ENCODE measurements at regions not wholly inside any gene's neighbourhood (a gene's known extent, or its start where the extent isn't known, plus 50 kb on each side); places are given as distances from the start of the nearest gene placed in this dataset.

DNA sequence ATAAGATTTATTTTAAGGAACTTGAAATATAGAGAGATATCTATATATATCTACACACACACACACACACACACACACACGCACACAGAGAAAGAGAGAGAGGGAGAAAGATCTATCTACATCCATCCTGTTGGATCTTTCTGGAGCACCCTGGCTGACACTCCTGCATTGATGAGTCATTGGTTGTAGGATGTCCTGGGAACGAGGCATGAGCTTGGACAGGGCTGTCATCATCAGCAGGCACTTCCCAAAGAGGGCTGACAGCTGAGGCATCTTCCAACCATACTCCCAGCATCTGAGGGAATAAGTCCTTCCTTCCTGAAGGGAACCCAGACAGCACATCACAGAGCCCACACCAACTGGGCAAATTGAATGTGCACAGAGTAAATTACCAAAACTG lies 99.1 kb upstream of the ERG start:
- no peaks in the 10 kb centered on the region for H3K36me3 ChIP-seq (ENCODE audit: insufficient read depth, low read length)
- TF ChIP-seq POLR2AphosphoS5 (IDR thresholded peaks at IDR 0.05) = no peak
- no peak for TF ChIP-seq RAD21 (conservative IDR thresholded peaks at IDR 0.05)
- TF ChIP-seq, protein P1, sequence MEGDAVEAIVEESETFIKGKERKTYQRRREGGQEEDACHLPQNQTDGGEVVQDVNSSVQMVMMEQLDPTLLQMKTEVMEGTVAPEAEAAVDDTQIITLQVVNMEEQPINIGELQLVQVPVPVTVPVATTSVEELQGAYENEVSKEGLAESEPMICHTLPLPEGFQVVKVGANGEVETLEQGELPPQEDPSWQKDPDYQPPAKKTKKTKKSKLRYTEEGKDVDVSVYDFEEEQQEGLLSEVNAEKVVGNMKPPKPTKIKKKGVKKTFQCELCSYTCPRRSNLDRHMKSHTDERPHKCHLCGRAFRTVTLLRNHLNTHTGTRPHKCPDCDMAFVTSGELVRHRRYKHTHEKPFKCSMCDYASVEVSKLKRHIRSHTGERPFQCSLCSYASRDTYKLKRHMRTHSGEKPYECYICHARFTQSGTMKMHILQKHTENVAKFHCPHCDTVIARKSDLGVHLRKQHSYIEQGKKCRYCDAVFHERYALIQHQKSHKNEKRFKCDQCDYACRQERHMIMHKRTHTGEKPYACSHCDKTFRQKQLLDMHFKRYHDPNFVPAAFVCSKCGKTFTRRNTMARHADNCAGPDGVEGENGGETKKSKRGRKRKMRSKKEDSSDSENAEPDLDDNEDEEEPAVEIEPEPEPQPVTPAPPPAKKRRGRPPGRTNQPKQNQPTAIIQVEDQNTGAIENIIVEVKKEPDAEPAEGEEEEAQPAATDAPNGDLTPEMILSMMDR (IDR thresholded peaks at IDR 0.05; ENCODE audit: poor library complexity, severe bottlenecking) = no peak
- no peak for TF ChIP-seq TAF1 (IDR thresholded peaks at IDR 0.05; ENCODE audit: low read depth)
- TF ChIP-seq MXI1 (conservative IDR thresholded peaks at IDR 0.05; ENCODE audit: poor library complexity, severe bottlenecking) = no peak
- no peak for TF ChIP-seq EP300 (conservative IDR thresholded peaks at IDR 0.05; ENCODE audit: poor library complexity, severe bottlenecking)
- TF ChIP-seq, protein P2, sequence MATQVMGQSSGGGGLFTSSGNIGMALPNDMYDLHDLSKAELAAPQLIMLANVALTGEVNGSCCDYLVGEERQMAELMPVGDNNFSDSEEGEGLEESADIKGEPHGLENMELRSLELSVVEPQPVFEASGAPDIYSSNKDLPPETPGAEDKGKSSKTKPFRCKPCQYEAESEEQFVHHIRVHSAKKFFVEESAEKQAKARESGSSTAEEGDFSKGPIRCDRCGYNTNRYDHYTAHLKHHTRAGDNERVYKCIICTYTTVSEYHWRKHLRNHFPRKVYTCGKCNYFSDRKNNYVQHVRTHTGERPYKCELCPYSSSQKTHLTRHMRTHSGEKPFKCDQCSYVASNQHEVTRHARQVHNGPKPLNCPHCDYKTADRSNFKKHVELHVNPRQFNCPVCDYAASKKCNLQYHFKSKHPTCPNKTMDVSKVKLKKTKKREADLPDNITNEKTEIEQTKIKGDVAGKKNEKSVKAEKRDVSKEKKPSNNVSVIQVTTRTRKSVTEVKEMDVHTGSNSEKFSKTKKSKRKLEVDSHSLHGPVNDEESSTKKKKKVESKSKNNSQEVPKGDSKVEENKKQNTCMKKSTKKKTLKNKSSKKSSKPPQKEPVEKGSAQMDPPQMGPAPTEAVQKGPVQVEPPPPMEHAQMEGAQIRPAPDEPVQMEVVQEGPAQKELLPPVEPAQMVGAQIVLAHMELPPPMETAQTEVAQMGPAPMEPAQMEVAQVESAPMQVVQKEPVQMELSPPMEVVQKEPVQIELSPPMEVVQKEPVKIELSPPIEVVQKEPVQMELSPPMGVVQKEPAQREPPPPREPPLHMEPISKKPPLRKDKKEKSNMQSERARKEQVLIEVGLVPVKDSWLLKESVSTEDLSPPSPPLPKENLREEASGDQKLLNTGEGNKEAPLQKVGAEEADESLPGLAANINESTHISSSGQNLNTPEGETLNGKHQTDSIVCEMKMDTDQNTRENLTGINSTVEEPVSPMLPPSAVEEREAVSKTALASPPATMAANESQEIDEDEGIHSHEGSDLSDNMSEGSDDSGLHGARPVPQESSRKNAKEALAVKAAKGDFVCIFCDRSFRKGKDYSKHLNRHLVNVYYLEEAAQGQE (IDR thresholded peaks at IDR 0.05; ENCODE audit: borderline replicate concordance) = no peak
- no peak for TF ChIP-seq EZH2 (IDR thresholded peaks at IDR 0.05; ENCODE audit: borderline replicate concordance, insufficient read depth, low read length, poor library complexity, severe bottlenecking)
- TF ChIP-seq SMC3 (conservative IDR thresholded peaks at IDR 0.05; ENCODE audit: poor library complexity) = no peak
- H3K4me2 ChIP-seq (ENCODE audit: low read length) = no peak overlapping the region
- no peaks in the 10 kb centered on the region for H3K9me3 ChIP-seq (ENCODE audit: low read length)
- H4K20me1 ChIP-seq (ENCODE audit: insufficient read depth) = no peaks in the 10 kb centered on the region
- no peak overlapping the region for H3K9ac ChIP-seq (ENCODE audit: low read length)
- H3F3A ChIP-seq (ENCODE audit: insufficient read depth, low read length, poor library complexity, severe bottlenecking) = no peaks in the 10 kb centered on the region
- H3K4me3 ChIP-seq (ENCODE audit: low read length) = no peak overlapping the region
- H3K27me3 ChIP-seq (ENCODE audit: insufficient read depth, low read depth, low read length) = no peaks in the 10 kb centered on the region
- H3K79me2 ChIP-seq (replicated peaks; ENCODE audit: insufficient read depth, low read length) = no peaks in the 10 kb centered on the region
- H3K9me2 ChIP-seq (ENCODE audit: insufficient read depth, low read length) = no peaks in the 10 kb centered on the region
- H3K27ac ChIP-seq (ENCODE audit: low read length) = no peak overlapping the region
- H2AFZ ChIP-seq (ENCODE audit: low read depth, low read length) = no peak overlapping the region

GRCh38 chr21:38598413-38598812 lies 100.1 kb upstream of the ERG start:
- Histone ChIP-seq H3K4me3 (ENCODE audit: low read length) (no peak overlapping the region), H2AFZ (ENCODE audit: low read depth, low read length) (no peak overlapping the region), H3K4me2 (ENCODE audit: low read length) (no peak overlapping the region), H3K9me3 (ENCODE audit: low read length) (no peaks in the 10 kb centered on the region), H3K27ac (ENCODE audit: low read length) (no peak overlapping the region), H3K27me3 (ENCODE audit: insufficient read depth, low read depth, low read length) (no peaks in the 10 kb centered on the region), H3K36me3 (ENCODE audit: insufficient read depth, low read length) (no peaks in the 10 kb centered on the region), H3K79me2 (replicated peaks; ENCODE audit: insufficient read depth, low read length) (no peaks in the 10 kb centered on the region), H4K20me1 (ENCODE audit: insufficient read depth) (no peaks in the 10 kb centered on the region), H3K9me2 (ENCODE audit: insufficient read depth, low read length) (no peaks in the 10 kb centered on the region), H3F3A (ENCODE audit: insufficient read depth, low read length, poor library complexity, severe bottlenecking) (no peaks in the 10 kb centered on the region), H3K9ac (ENCODE audit: low read length) (no peak overlapping the region)
- TF ChIP-seq RAD21 (conservative IDR thresholded peaks at IDR 0.05) (no peak), SMC3 (conservative IDR thresholded peaks at IDR 0.05; ENCODE audit: poor library complexity) (no peak), EZH2 (IDR thresholded peaks at IDR 0.05; ENCODE audit: borderline replicate concordance, insufficient read depth, low read length, poor library complexity, severe bottlenecking) (no peak), TAF1 (IDR thresholded peaks at IDR 0.05; ENCODE audit: low read depth) (no peak), MXI1 (conservative IDR thresholded peaks at IDR 0.05; ENCODE audit: poor library complexity, severe bottlenecking) (no peak)
- TF ChIP-seq, protein P2 (IDR thresholded peaks at IDR 0.05; ENCODE audit: borderline replicate concordance) = no peak

All from neural cell (in vitro differentiated cells).